K562 (cell line): ENCODE measurements at regions not wholly inside any gene's neighbourhood (a gene's known extent, or its start where the extent isn't known, plus 50 kb on each side); places are given as distances from the start of the nearest gene placed in this dataset.

Source experiments
- ATAC-seq: fragments of 200-7000 bp; cut with Tn5 transposase; 3 replicates; pipeline ENCODE4 v1.9.1; 2020; ENCODE audit warnings: moderate library complexity
- BruUV-seq: library from RNA; stranded (reverse); fragments of 400-500 nt; replicated peaks from 2 replicates; lab custom pipeline; 2021; lab: Mats Ljungman, UMichigan
- CTCF ChIA-PET: fragments of 300-600 bp; formaldehyde crosslinking; extraction: SDS; loops from one replicate; lab custom pipeline; 2021; ENCODE audit warnings: low intra/inter-chr PET ratio; lab: Yijun Ruan, JAX
- POLR2A ChIA-PET: fragments of 300-600, 350-650 bp; sonication (Branson Sonifier 250); formaldehyde crosslinking; extraction: SDS; loops from one replicate; lab custom pipeline; 2021; ENCODE audit warnings: antibody characterized with exemption, inconsistent platforms; lab: Yijun Ruan, JAX
- DNase-seq, 4 experiments: peaks; one replicate each; pipeline versions ENCODE4 v3.0.0 to v3.0.0-alpha.2; 2011 to 2018; ENCODE audit warnings: low spot score in 3 of 4, mixed read lengths in 3 of 4; ENCODE audit errors: extremely low read depth in 1 of 4
- FAIRE-seq: peaks from 2 replicates; lab custom pipeline; 2011; peaks lifted over from hg19 to GRCh38; lab: Jason Lieb, UNC
- H2AFZ ChIP-seq: 2 replicates; pipeline ENCODE4 v1.6.0; 2011; ENCODE audit warnings: low read depth, low read length, control low read depth, inconsistent platforms
- H3K27ac ChIP-seq: fragments of 200-600 bp; 3 replicates; pipeline ENCODE4 v1.8.0; 2011; ENCODE audit warnings: low read depth, mild to moderate bottlenecking, control low read depth, inconsistent platforms, low read length, moderate library complexity, mixed read lengths; ENCODE audit errors: extremely low read depth
- H3K27me3 ChIP-seq, 2 experiments: fragments of 300-600 bp in 1 of 2; 2 replicates in 1 of 2; 3 replicates in 1 of 2; pipeline versions ENCODE4 v1.6.0 to v1.8.0; 2011; ENCODE audit warnings: inconsistent platforms in 2 of 2, low read length in 2 of 2, mild to moderate bottlenecking in 1 of 2, mixed read lengths in 1 of 2, moderate library complexity in 1 of 2; ENCODE audit not compliant: control insufficient read depth in 2 of 2, insufficient read depth in 2 of 2
- H3K36me3 ChIP-seq: fragments of 300-600 bp; 3 replicates; pipeline ENCODE4 v1.8.0; 2011; ENCODE audit warnings: mild to moderate bottlenecking, low read length, inconsistent platforms; ENCODE audit not compliant: control insufficient read depth, insufficient read depth
- H3K4me1 ChIP-seq, 2 experiments: fragments of 200-600 bp in 1 of 2; replicated peaks in 1 of 2; 2 replicates in 1 of 2; 3 replicates in 1 of 2; pipeline versions ENCODE4 v1.5.1 to v1.8.0; 2011; ENCODE audit warnings: inconsistent platforms in 2 of 2, low read length in 2 of 2, mild to moderate bottlenecking in 1 of 2, mixed read lengths in 1 of 2, moderate library complexity in 1 of 2; ENCODE audit not compliant: control insufficient read depth in 2 of 2, insufficient read depth in 2 of 2
- H3K4me2 ChIP-seq: 2 replicates; pipeline ENCODE4 v1.6.1; 2011; ENCODE audit warnings: low read length, control low read depth, inconsistent platforms, mixed read lengths; ENCODE audit not compliant: insufficient read depth
- H3K4me3 ChIP-seq: fragments of 200-600 bp; sonication (generic), shearing (Covaris generic); 2 replicates; pipeline ENCODE4 v1.5.1; 2016; ENCODE audit warnings: control low read depth, inconsistent platforms
- H3K79me2 ChIP-seq: fragments of 200-600 bp; 3 replicates; pipeline ENCODE4 v1.8.0; 2011; ENCODE audit warnings: low read length, inconsistent platforms; ENCODE audit not compliant: control insufficient read depth, insufficient read depth
- H3K9ac ChIP-seq, 2 experiments: 2 replicates each; pipeline versions ENCODE4 v1.6.0 to v1.6.1; 2011; ENCODE audit warnings: low read depth in 2 of 2, low read length in 2 of 2, control low read depth in 1 of 2, inconsistent platforms in 1 of 2, mild to moderate bottlenecking in 1 of 2, mixed read lengths in 1 of 2; ENCODE audit not compliant: insufficient read depth in 1 of 2
- H3K9me1 ChIP-seq: one replicate; pipeline ENCODE4 v1.6.0; 2011; ENCODE audit warnings: inconsistent platforms, mild to moderate bottlenecking, low read length, moderate library complexity; ENCODE audit not compliant: control insufficient read depth, insufficient read depth
- H3K9me3 ChIP-seq: replicated peaks from 2 replicates; pipeline ENCODE4 v1.5.1; 2011; ENCODE audit warnings: low read depth, low read length, inconsistent platforms; ENCODE audit not compliant: control insufficient read depth, insufficient read depth
- H4K20me1 ChIP-seq: replicated peaks from 2 replicates; pipeline ENCODE4 v1.6.1; 2011; ENCODE audit warnings: low read length, inconsistent platforms, mixed read lengths; ENCODE audit not compliant: control insufficient read depth, insufficient read depth
- FIP1L1 ChIP-seq: fragments of 200-400 bp; formaldehyde crosslinking; IDR thresholded peaks from 2 replicates; pipeline ENCODE4 v1.6.1; 2018; ENCODE audit warnings: mild to moderate bottlenecking, low read depth, low read length; ENCODE audit not compliant: poor library complexity, severe bottlenecking
- MAFK ChIP-seq: IDR thresholded peaks from 2 replicates; pipeline ENCODE4 v1.6.1; 2011; ENCODE audit warnings: low read length, improper control_type of control experiment
- PCBP1 ChIP-seq: fragments of 200-400 bp; formaldehyde crosslinking; IDR thresholded peaks from 2 replicates; pipeline ENCODE4 v1.6.1; 2018; ENCODE audit warnings: mild to moderate bottlenecking, low read depth, low read length; ENCODE audit not compliant: poor library complexity, severe bottlenecking
- PHTF2 ChIP-seq: fragments of 250-450 bp; sonication (Bioruptor Pico); IDR thresholded peaks from 2 replicates; pipeline ENCODE4 v1.5.0; 2021; ENCODE audit warnings: mild to moderate bottlenecking
- PTRF ChIP-seq: fragments of 450-650 bp; IDR thresholded peaks from 2 replicates; pipeline ENCODE4 v1.6.1; 2016; ENCODE audit warnings: mild to moderate bottlenecking, missing genetic modification characterization, missing compliant biosample characterization
- TRIM24 ChIP-seq, 2 experiments: fragments of 450-650 bp; IDR thresholded peaks; 2 replicates each; pipeline ENCODE4 v1.6.1; 2016
- TRIM28 ChIP-seq: fragments of 450-650 bp; IDR thresholded peaks from 2 replicates; pipeline ENCODE4 v1.6.1; 2017
- ZNF224 ChIP-seq: sonication (generic); formaldehyde crosslinking; IDR thresholded peaks from 2 replicates; pipeline ENCODE4 v1.8.0; 2022; ENCODE audit warnings: mild to moderate bottlenecking, missing genetic modification reagents
- whole genome bisulfite sequencing: fragments of 100-300 bp; shearing (Covaris generic); methylation state at CpG from one replicate; pipeline ENCODE4 v1.1.6; 2016; ENCODE audit warnings: low coverage, mixed read lengths; ENCODE audit not compliant: insufficient coverage; ENCODE audit errors: missing lambda C conversion rate; 5-methylcytosine and 5-hydroxymethylcytosine counted together
- in situ Hi-C: fragments of 300-500 bp; cut with MboI; formaldehyde crosslinking; loops from 4 replicates; pipeline ENCODE4 v1.15.0; 2018; ENCODE audit warnings: inconsistent platforms, mixed read lengths
- intact Hi-C: fragments of 100-400 bp; cut with micrococcal nuclease; formaldehyde crosslinking; loops from 2 replicates; pipeline ENCODE4 v1.14.2; 2022
- TF ChIP-seq, protein P1 (sequence below): fragments of 150-350 bp; IDR thresholded peaks from 2 replicates; pipeline ENCODE4 v1.6.1; 2014; ENCODE audit warnings: low read depth, mild to moderate bottlenecking, low read length, borderline replicate concordance
- TF ChIP-seq, protein P2 (sequence below): fragments of 250-450 bp; sonication (Bioruptor Pico); IDR thresholded peaks from 2 replicates; pipeline ENCODE4 v1.4.0; 2020; ENCODE audit warnings: borderline replicate concordance
- TF ChIP-seq, protein P3 (sequence below): IDR thresholded peaks from 2 replicates; pipeline ENCODE4 v1.6.1; 2011; ENCODE audit not compliant: insufficient read length; ENCODE audit errors: extremely low read depth

DNA sequence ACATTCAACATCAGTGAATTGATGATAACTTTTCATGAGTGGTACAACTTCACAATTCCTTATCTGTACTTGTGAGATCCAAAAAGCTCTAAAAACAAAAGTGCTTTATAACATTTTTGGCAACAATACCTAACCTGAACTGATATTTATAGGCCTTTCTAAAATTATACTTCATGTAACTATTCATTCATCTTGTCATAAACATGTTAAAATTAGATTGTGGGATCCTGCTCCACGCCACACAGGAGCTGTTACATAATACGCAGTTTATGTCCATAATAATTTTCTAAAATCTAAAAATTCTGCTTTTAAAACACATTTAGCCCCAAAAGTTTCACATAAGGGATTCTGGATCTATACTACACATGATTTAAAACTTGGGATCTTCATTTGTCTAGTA lies 908.5 kb upstream of the CHAC2 start (continued):
- TF ChIP-seq, protein P1, sequence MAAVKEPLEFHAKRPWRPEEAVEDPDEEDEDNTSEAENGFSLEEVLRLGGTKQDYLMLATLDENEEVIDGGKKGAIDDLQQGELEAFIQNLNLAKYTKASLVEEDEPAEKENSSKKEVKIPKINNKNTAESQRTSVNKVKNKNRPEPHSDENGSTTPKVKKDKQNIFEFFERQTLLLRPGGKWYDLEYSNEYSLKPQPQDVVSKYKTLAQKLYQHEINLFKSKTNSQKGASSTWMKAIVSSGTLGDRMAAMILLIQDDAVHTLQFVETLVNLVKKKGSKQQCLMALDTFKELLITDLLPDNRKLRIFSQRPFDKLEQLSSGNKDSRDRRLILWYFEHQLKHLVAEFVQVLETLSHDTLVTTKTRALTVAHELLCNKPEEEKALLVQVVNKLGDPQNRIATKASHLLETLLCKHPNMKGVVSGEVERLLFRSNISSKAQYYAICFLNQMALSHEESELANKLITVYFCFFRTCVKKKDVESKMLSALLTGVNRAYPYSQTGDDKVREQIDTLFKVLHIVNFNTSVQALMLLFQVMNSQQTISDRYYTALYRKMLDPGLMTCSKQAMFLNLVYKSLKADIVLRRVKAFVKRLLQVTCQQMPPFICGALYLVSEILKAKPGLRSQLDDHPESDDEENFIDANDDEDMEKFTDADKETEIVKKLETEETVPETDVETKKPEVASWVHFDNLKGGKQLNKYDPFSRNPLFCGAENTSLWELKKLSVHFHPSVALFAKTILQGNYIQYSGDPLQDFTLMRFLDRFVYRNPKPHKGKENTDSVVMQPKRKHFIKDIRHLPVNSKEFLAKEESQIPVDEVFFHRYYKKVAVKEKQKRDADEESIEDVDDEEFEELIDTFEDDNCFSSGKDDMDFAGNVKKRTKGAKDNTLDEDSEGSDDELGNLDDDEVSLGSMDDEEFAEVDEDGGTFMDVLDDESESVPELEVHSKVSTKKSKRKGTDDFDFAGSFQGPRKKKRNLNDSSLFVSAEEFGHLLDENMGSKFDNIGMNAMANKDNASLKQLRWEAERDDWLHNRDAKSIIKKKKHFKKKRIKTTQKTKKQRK = no peak
- TF ChIP-seq FIP1L1 = no peak

GRCh38 chr2:52857722-52858121 lies 909.9 kb upstream of the CHAC2 start:
- no peaks in the 10 kb centered on the region for H3K4me1 ChIP-seq
- POLR2A ChIA-PET = no interaction called here
- no TSS peak for BruUV-seq
- no peaks in the 10 kb centered on the region for H3K36me3 ChIP-seq
- in situ Hi-C loops (no loop called here), intact Hi-C loops (no loop called here)
- no peak overlapping the region for H2AFZ ChIP-seq
- no peaks in the 10 kb centered on the region for H3K27me3 ChIP-seq
- H3K4me2 ChIP-seq = no peak overlapping the region
- no peaks in the 10 kb centered on the region for H3K79me2 ChIP-seq
- no peak overlapping the region for H3K4me3 ChIP-seq
- no peaks in the 10 kb centered on the region; the same call in 1 of the 2 replicates for H3K9me3 ChIP-seq
- H3K27ac ChIP-seq = no peak overlapping the region
- WGBS = 0% methylated on average over 3 of the region's 3 CpGs
- ATAC-seq (no peak), DNase-seq (no peak), FAIRE-seq (no peak)
- CTCF ChIA-PET = no interaction called here
- no peak for TF ChIP-seq PTRF (tag)
- TF ChIP-seq MAFK = no peak
- no peak for TF ChIP-seq PCBP1
- TF ChIP-seq, protein P2, sequence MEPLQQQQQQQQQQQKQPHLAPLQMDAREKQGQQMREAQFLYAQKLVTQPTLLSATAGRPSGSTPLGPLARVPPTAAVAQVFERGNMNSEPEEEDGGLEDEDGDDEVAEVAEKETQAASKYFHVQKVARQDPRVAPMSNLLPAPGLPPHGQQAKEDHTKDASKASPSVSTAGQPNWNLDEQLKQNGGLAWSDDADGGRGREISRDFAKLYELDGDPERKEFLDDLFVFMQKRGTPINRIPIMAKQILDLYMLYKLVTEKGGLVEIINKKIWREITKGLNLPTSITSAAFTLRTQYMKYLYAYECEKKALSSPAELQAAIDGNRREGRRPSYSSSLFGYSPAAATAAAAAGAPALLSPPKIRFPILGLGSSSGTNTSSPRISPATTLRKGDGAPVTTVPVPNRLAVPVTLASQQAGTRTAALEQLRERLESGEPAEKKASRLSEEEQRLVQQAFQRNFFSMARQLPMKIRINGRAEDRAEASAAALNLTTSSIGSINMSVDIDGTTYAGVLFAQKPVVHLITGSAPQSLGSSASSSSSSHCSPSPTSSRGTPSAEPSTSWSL = no peak
- TF ChIP-seq PHTF2 (CRISPR knock-in tag) = no peak
- TF ChIP-seq TRIM28 = no peak
- TF ChIP-seq TRIM24 (IDR thresholded peaks at IDR 0.05) = no peak
- TF ChIP-seq, protein P3, sequence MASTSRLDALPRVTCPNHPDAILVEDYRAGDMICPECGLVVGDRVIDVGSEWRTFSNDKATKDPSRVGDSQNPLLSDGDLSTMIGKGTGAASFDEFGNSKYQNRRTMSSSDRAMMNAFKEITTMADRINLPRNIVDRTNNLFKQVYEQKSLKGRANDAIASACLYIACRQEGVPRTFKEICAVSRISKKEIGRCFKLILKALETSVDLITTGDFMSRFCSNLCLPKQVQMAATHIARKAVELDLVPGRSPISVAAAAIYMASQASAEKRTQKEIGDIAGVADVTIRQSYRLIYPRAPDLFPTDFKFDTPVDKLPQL = no peak
- no peak for TF ChIP-seq ZNF224 (CRISPR knock-in tag)
- no peaks in the 10 kb centered on the region for H4K20me1 ChIP-seq
- H3K9ac ChIP-seq = no peak overlapping the region
- H3K9me1 ChIP-seq = no peaks in the 10 kb centered on the region
